ENCODE measurements at regions not wholly inside any gene's neighbourhood (a gene's known extent, or its start where the extent isn't known, plus 50 kb on each side); places are given as distances from the start of the nearest gene placed in this dataset.

- TF ChIP-seq POLR2A (IDR thresholded peaks at IDR 0.05; ENCODE audit: low read depth, low read length) (no peak), POLR2AphosphoS5 (IDR thresholded peaks at IDR 0.05; ENCODE audit: low read depth, low read length) (no peak)
These were observed 976.8 kb downstream of the TRAM1L1 start for GRCh38 chr4:116108606-116109005.

All from GM12891 (cell line).